ENCODE measurements at regions not wholly inside any gene's neighbourhood (a gene's known extent, or its start where the extent isn't known, plus 50 kb on each side); places are given as distances from the start of the nearest gene placed in this dataset.

- TF ChIP-seq CTCF (IDR thresholded peaks at IDR 0.05), result no peak
- no peak for TF ChIP-seq POLR2AphosphoS5 (IDR thresholded peaks at IDR 0.05)
- TF ChIP-seq POLR2A (IDR thresholded peaks at IDR 0.05), result no peak
Observed at GRCh38 chr12:72738811-72739210, 466.6 kb downstream of the TRHDE start.
